Stimulated activated memory B cell treated with anti-CD40 and anti-IgM and Interleukin-4, amounts not matched to agents 10 μg/mL and 1 μg/mL and 100 μg/mL, for 72 hours (primary cell): ENCODE measurements at regions not wholly inside any gene's neighbourhood (a gene's known extent, or its start where the extent isn't known, plus 50 kb on each side); places are given as distances from the start of the nearest gene placed in this dataset.

ENCODE experiments used
- ATAC-seq: fragments of 150-1000 bp; cut with Tn5 transposase; 2 replicates; pipeline ENCODE4 v1.10.0; 2021
- H3K27ac Mint-ChIP-seq: one replicate; pipeline ENCODE4 v1.8.0; 2022; ENCODE audit warnings: mild to moderate bottlenecking, mixed read lengths
- H3K27me3 Mint-ChIP-seq: one replicate; pipeline ENCODE4 v1.8.0; 2022; ENCODE audit warnings: mixed read lengths
- H3K36me3 Mint-ChIP-seq: one replicate; pipeline ENCODE4 v1.8.0; 2022; ENCODE audit warnings: mixed read lengths
- H3K4me1 Mint-ChIP-seq: one replicate; pipeline ENCODE4 v1.8.0; 2022; ENCODE audit warnings: mixed read lengths
- H3K4me3 Mint-ChIP-seq: one replicate; pipeline ENCODE4 v1.8.0; 2022; ENCODE audit warnings: mild to moderate bottlenecking, moderate library complexity, mixed read lengths
- H3K9me3 Mint-ChIP-seq: one replicate; pipeline ENCODE4 v1.8.0; 2022; ENCODE audit warnings: mixed read lengths

DNA sequence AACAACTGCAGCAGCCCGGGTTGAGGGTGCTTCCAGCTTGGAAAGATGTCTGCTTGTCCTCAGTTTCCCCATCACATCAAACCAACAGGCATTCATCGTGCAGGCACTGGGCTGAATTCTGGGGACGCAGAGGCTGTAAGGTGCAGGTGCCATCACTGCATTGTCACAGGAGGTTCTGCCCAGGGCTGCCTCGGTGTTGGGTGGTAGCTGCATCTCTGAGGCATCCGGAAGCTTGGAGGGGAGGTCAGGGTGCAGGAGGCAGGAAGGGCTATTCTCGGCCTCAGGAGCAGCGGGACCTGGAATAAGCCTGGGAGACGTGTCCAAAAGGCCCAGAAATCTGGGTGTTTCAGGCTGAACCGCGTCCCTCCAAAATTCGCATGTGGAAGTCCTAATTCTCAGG is 134.6 kb downstream of the HMX1 start:
- Mint-ChIP-seq H3K9me3 (peaks cover 5% of the 10 kb centered on the region), H3K4me1 (no peaks in the 10 kb centered on the region), H3K27me3 (no peaks in the 10 kb centered on the region), H3K4me3 (no peak overlapping the region), H3K27ac (no peak overlapping the region), H3K36me3 (no peaks in the 10 kb centered on the region)
- no peak for ATAC-seq

DNA sequence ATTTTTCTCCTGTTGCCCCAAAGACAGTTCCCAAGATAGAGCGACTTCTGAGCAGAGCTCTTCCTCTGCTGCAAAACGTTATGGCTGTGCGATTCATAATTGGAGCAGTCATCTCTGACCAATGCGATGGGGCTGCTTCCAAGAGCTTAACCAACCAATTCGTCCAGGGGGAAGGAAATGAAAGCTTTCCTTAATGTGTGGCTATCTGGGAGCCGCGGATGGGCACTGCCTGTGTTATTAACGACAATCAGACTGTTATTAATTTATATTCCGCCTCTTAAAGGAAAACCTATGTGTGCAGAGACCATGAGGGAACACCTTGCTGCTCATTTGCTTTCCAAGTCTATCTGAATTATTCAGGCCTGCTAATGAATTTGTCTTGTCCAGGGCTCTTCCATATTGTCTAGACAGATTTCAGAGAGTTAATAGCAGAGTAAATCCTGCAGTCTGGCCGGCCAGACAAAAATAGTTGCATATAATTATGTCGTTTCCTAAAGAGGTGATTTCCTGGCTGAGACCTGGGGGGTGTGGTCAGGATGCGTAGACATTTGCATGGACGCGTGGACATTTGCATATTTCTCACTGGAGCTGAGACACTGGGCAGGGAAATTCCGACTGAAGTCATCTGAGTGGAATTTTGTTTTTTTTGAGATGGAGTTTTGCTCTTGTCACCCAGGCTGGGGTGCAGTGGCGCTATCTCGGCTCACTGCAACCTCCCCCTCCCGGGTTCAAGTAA is 135.4 kb downstream of the HMX1 start:
- no peaks in the 10 kb centered on the region for H3K36me3 Mint-ChIP-seq
- H3K4me3 Mint-ChIP-seq = no peak overlapping the region
- H3K27ac Mint-ChIP-seq = no peak overlapping the region
- ATAC-seq = no peak
- no peaks in the 10 kb centered on the region for H3K27me3 Mint-ChIP-seq
- H3K4me1 Mint-ChIP-seq = no peaks in the 10 kb centered on the region
- peaks cover 8% of the 10 kb centered on the region for H3K9me3 Mint-ChIP-seq

DNA sequence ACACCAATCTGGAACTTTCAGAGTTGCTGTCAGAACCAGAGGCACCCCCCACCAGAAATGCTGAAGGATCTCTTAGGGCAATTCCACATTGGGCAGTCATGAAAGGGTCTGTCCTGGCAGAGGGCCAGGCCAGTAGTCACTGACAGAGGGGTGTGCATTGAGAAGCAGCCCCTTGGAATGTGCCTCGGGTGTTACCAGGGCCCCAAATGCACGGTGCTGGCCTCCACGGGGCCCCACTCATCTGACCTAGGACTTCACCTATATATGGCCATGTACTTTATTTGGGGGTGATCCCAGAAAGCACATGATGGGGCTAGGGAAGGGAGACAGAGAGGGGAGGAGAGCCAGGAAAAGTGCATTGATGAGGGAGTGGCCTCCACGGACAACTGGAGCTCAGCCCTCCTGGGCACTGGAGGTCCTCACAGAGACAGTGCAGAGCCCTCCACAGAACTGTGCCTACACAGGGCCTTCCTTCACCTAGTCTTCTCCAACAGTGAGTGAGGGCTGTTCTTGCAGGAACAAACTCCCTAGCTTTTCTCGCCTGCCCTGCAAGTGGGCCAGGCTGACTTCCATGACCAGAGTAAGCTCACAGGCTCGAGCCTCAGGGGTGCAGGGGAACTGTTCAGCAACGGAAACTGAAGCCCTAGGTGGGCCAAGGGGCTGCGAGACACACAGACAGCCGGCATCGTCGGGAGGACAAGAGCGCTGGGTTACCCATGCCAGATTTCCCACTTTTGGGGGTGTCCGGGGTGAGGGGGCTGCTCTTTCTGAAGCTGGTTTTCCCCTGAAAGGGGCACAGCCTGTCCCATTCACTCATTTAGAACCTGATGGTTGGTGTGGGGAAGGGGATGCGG is 136.2 kb downstream of the HMX1 start:
- H3K9me3 Mint-ChIP-seq = peaks cover 8% of the 10 kb centered on the region
- H3K27ac Mint-ChIP-seq = no peak overlapping the region
- no peak for ATAC-seq
- no peak overlapping the region for H3K4me3 Mint-ChIP-seq
- H3K4me1 Mint-ChIP-seq = no peaks in the 10 kb centered on the region
- no peaks in the 10 kb centered on the region for H3K27me3 Mint-ChIP-seq
- no peaks in the 10 kb centered on the region for H3K36me3 Mint-ChIP-seq

DNA sequence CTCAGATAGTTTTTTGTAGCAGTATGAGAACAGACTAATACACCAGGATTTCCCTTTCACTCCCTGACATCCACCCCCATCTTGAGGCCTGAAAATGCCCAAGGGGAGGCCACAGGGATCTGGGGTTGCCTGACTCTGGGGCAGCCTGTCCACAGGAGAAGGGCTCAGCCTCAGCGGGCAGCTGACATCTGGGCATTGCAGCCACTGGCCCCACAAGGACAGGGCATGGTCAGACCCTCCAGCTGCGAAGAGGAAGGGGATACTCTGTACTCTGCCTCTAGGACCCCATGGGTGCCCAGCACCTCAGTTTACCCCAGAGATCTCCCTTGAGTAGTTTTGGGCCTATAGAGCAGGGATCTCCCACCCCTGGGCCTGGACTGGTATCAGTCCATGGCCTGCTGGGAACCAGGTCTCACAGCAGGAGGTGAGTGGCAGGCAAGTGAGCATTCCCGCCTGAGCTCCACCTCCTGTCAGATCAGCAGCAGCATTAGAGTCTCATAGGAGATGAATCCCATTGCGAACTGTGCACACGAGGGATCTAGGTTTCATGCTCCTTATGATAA is 138.9 kb downstream of the HMX1 start:
- Mint-ChIP-seq H3K9me3 (peaks cover 8% of the 10 kb centered on the region), H3K36me3 (no peaks in the 10 kb centered on the region), H3K27me3 (no peaks in the 10 kb centered on the region), H3K27ac (no peak overlapping the region), H3K4me3 (no peak overlapping the region), H3K4me1 (no peaks in the 10 kb centered on the region)
- ATAC-seq = no peak

- Mint-ChIP-seq H3K36me3 (no peaks in the 10 kb centered on the region), H3K27me3 (no peaks in the 10 kb centered on the region), H3K27ac (no peak overlapping the region), H3K4me1 (no peaks in the 10 kb centered on the region), H3K9me3 (peaks cover 8% of the 10 kb centered on the region), H3K4me3 (no peak overlapping the region)
- no peak for ATAC-seq
These were observed 139.5 kb downstream of the CPZ start for GRCh38 chr4:8732092-8732491.

DNA sequence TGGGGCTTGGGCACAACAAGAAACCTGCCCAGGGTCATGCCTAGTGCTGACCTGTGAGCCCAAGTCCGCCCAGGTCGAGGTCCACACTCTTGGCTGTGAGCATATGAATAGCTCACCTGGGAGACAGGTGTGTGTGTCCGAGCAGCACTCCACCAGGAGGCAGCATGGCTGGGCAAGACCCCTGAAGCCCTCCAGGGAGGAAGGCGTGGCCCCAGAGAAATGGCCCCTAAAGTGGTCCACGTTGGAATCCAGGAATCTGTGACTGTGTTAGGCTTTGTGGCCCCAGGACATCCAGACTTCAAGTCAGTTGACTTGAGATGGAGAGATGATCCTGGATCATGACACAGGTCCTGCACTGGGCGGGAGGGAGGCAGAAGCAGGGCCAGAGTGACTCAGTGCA is 138.8 kb downstream of the CPZ start:
- H3K9me3 Mint-ChIP-seq = peaks cover 8% of the 10 kb centered on the region
- H3K27ac Mint-ChIP-seq = no peak overlapping the region
- H3K4me3 Mint-ChIP-seq = no peak overlapping the region
- no peaks in the 10 kb centered on the region for H3K36me3 Mint-ChIP-seq
- H3K27me3 Mint-ChIP-seq = no peaks in the 10 kb centered on the region
- no peaks in the 10 kb centered on the region for H3K4me1 Mint-ChIP-seq
- ATAC-seq = no peak

GRCh38 chr4:8730681-8731080 is 138.1 kb downstream of the CPZ start:
- no peak overlapping the region for H3K27ac Mint-ChIP-seq
- H3K36me3 Mint-ChIP-seq = no peaks in the 10 kb centered on the region
- H3K4me1 Mint-ChIP-seq = no peaks in the 10 kb centered on the region
- H3K27me3 Mint-ChIP-seq = no peaks in the 10 kb centered on the region
- ATAC-seq = no peak
- no peak overlapping the region for H3K4me3 Mint-ChIP-seq
- peaks cover 8% of the 10 kb centered on the region for H3K9me3 Mint-ChIP-seq

DNA sequence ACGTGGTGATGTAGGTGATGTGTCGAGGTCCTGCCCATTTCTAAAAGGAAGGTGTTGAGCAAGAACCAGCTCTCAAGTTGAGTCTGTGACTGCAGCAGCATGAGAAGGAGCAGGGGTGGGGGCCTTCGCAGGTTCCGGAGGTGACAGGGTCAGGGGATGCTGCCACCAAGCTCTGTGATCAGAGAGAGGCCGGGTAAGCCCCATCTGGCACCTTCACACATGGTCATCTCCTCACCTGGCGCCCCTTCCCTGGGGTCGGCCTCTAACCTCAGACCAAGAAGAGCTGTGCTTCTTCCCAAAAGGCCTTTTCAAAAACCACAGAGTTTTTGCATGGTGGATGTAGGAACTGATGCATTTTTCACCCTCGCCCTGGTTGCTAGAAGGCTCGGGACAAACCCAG is 137.6 kb downstream of the CPZ start:
- no peaks in the 10 kb centered on the region for H3K27me3 Mint-ChIP-seq
- H3K36me3 Mint-ChIP-seq = no peaks in the 10 kb centered on the region
- H3K4me1 Mint-ChIP-seq = no peaks in the 10 kb centered on the region
- no peak overlapping the region for H3K4me3 Mint-ChIP-seq
- peaks cover 8% of the 10 kb centered on the region for H3K9me3 Mint-ChIP-seq
- no peak for ATAC-seq
- H3K27ac Mint-ChIP-seq = no peak overlapping the region

- H3K9me3 Mint-ChIP-seq = peaks cover 8% of the 10 kb centered on the region
- no peaks in the 10 kb centered on the region for H3K27me3 Mint-ChIP-seq
- ATAC-seq = no peak
- no peak overlapping the region for H3K27ac Mint-ChIP-seq
- no peaks in the 10 kb centered on the region for H3K36me3 Mint-ChIP-seq
- H3K4me3 Mint-ChIP-seq = no peak overlapping the region
- no peaks in the 10 kb centered on the region for H3K4me1 Mint-ChIP-seq
These were observed 137.0 kb downstream of the CPZ start for GRCh38 chr4:8729408-8730149.

- no peaks in the 10 kb centered on the region for H3K36me3 Mint-ChIP-seq
- no peaks in the 10 kb centered on the region for H3K4me1 Mint-ChIP-seq
- H3K4me3 Mint-ChIP-seq = no peak overlapping the region
- no peak overlapping the region for H3K27ac Mint-ChIP-seq
- no peak for ATAC-seq
- H3K9me3 Mint-ChIP-seq = peaks cover 3% of the 10 kb centered on the region
- H3K27me3 Mint-ChIP-seq = no peaks in the 10 kb centered on the region
These were observed 136.2 kb downstream of the CPZ start for GRCh38 chr4:8728536-8729407.

GRCh38 chr4:8727546-8728510 is 135.3 kb downstream of the CPZ start:
- ATAC-seq = no peak
- no peaks in the 10 kb centered on the region for H3K4me1 Mint-ChIP-seq
- H3K27me3 Mint-ChIP-seq = no peaks in the 10 kb centered on the region
- H3K9me3 Mint-ChIP-seq = peaks cover 3% of the 10 kb centered on the region
- H3K36me3 Mint-ChIP-seq = no peaks in the 10 kb centered on the region
- H3K27ac Mint-ChIP-seq = no peak overlapping the region
- H3K4me3 Mint-ChIP-seq = no peak overlapping the region

GRCh38 chr4:8727131-8727530 is 134.6 kb downstream of the CPZ start:
- Mint-ChIP-seq H3K4me3 (no peak overlapping the region), H3K4me1 (no peaks in the 10 kb centered on the region), H3K27me3 (no peaks in the 10 kb centered on the region), H3K27ac (no peak overlapping the region), H3K36me3 (no peaks in the 10 kb centered on the region), H3K9me3 (peaks cover 3% of the 10 kb centered on the region)
- no peak for ATAC-seq

DNA sequence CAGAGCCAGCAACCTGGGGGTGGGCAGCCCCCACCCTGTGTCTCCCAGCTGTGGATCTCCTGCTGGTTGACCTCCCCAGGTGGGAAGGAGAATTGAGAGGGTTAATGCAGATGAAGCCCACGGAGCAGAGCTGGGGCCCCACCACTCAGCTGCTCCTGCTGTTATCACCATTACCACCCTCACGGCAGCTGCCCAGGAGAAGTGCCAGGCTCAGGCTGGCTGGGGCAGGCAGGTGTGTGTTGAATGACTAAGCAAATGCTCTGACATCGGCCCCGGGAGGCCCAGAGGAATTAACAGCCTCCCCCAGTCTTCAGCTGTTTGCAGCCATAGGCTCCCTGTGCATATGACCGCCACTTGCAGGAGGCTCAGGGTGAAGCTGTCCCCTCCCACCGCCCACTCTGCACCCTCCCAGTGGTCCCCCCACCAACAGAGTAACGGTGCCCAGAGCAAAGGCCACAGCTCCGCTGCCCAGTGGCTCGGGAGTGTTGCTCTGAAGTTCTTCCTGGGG is 133.8 kb downstream of the CPZ start:
- H3K27ac Mint-ChIP-seq = no peak overlapping the region
- H3K4me1 Mint-ChIP-seq = no peaks in the 10 kb centered on the region
- no peaks in the 10 kb centered on the region for H3K27me3 Mint-ChIP-seq
- no peak for ATAC-seq
- no peak overlapping the region for H3K4me3 Mint-ChIP-seq
- H3K9me3 Mint-ChIP-seq = peaks cover under 1% of the 10 kb centered on the region
- H3K36me3 Mint-ChIP-seq = no peaks in the 10 kb centered on the region
